Keratinocyte (primary cell): ENCODE measurements at regions not wholly inside any gene's neighbourhood (a gene's known extent, or its start where the extent isn't known, plus 50 kb on each side); places are given as distances from the start of the nearest gene placed in this dataset.

ENCODE experiments used
- EZH2 ChIP-seq: IDR thresholded peaks from one replicate; pipeline ENCODE4 v1.6.1; 2012; ENCODE audit warnings: inconsistent platforms, mild to moderate bottlenecking, low read length, moderate library complexity
- TF ChIP-seq, protein P1 (sequence below), 3 experiments: IDR thresholded peaks in 1 of 3; conservative IDR thresholded peaks in 1 of 3; optimal IDR thresholded peaks in 1 of 3; 2 replicates in 2 of 3; 3 replicates in 1 of 3; pipeline versions ENCODE3 to v1.5.1; 2011; ENCODE audit warnings: low read length in 3 of 3, mild to moderate bottlenecking in 3 of 3, moderate library complexity in 2 of 3, control low read depth in 1 of 3, inconsistent platforms in 1 of 3; ENCODE audit not compliant: insufficient read depth in 2 of 3; ENCODE audit errors: extremely low read depth in 1 of 3

DNA sequence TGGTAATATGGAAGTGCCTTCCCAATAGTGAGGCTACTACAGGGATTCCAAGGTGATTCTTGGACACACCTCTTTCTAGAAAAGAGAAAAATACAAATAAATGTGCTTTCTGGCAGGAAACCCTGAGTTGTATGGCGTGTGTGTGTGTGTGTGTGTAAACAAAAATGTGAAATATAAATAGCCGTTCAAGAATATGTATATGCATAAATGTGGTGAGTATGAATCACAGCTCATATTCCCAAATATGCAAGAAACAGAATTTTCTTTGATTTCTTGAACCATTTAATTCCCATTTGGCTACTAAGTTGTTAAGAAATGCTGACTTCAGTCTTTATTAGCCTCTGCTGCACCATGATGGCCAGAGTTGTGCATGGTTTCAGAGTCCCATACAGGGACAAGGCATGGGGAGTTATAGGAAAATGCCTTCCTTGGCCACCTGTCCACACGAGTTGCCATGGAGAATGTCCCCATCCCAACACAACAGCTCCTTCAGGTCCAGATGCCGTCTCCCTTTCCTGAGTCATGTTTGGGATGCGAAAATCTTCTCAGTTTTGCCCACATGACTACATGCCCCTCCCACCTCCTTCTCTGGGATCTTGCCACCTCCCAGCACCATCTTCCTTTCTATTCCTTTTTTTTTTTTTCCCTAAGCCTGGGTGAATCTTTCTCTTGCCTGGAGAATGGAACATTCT lies 312.4 kb upstream of the ECI2 start:
- TF ChIP-seq, protein P1, sequence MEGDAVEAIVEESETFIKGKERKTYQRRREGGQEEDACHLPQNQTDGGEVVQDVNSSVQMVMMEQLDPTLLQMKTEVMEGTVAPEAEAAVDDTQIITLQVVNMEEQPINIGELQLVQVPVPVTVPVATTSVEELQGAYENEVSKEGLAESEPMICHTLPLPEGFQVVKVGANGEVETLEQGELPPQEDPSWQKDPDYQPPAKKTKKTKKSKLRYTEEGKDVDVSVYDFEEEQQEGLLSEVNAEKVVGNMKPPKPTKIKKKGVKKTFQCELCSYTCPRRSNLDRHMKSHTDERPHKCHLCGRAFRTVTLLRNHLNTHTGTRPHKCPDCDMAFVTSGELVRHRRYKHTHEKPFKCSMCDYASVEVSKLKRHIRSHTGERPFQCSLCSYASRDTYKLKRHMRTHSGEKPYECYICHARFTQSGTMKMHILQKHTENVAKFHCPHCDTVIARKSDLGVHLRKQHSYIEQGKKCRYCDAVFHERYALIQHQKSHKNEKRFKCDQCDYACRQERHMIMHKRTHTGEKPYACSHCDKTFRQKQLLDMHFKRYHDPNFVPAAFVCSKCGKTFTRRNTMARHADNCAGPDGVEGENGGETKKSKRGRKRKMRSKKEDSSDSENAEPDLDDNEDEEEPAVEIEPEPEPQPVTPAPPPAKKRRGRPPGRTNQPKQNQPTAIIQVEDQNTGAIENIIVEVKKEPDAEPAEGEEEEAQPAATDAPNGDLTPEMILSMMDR (optimal IDR thresholded peaks at IDR 0.05 in 1 of 3, IDR thresholded peaks at IDR 0.05 in 1 of 3, conservative IDR thresholded peaks at IDR 0.05 in 1 of 3; ENCODE audit: extremely low read depth in 1 of 3, insufficient read depth in 2 of 3, low read length in 3 of 3) = no peak
- no peak for TF ChIP-seq EZH2
